ENCODE measurements at regions not wholly inside any gene's neighbourhood (a gene's known extent, or its start where the extent isn't known, plus 50 kb on each side); places are given as distances from the start of the nearest gene placed in this dataset.

DNA sequence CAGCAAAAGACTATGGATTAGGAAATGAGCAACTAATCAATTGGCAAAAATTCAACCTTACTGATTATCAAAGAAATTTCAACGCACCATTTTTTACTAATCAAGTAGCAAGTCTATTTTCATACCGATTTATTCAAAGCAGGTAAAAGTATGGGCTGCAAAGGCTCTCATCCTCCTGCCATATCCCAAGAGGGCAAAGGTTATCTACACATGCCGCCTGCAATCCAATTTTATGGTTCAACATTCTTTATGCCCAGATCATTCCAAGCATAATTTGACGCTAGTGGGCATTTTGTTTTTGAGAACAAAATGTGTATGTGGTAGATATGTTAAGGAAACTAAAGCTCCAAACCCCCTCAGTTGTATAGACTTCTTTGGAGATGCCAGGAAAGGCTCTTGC lies 270.6 kb downstream of the MAF start:
- TF ChIP-seq, protein P1, sequence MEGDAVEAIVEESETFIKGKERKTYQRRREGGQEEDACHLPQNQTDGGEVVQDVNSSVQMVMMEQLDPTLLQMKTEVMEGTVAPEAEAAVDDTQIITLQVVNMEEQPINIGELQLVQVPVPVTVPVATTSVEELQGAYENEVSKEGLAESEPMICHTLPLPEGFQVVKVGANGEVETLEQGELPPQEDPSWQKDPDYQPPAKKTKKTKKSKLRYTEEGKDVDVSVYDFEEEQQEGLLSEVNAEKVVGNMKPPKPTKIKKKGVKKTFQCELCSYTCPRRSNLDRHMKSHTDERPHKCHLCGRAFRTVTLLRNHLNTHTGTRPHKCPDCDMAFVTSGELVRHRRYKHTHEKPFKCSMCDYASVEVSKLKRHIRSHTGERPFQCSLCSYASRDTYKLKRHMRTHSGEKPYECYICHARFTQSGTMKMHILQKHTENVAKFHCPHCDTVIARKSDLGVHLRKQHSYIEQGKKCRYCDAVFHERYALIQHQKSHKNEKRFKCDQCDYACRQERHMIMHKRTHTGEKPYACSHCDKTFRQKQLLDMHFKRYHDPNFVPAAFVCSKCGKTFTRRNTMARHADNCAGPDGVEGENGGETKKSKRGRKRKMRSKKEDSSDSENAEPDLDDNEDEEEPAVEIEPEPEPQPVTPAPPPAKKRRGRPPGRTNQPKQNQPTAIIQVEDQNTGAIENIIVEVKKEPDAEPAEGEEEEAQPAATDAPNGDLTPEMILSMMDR (IDR thresholded peaks at IDR 0.05), result no peak
- TF ChIP-seq POLR2A (IDR thresholded peaks at IDR 0.05), result no peak

Data from adrenal gland (tissue), 5 donors.